OCI-LY1 (cell line): ENCODE measurements at regions not wholly inside any gene's neighbourhood (a gene's known extent, or its start where the extent isn't known, plus 50 kb on each side); places are given as distances from the start of the nearest gene placed in this dataset.

ENCODE experiments used
- H2AFZ ChIP-seq: fragments of 200-600 bp; sonication (generic), shearing (Covaris generic); 2 replicates; pipeline ENCODE4 v1.6.0; 2014; ENCODE audit warnings: antibody characterized with exemption, mild to moderate bottlenecking, low read length
- H3F3A ChIP-seq: fragments of 200-600 bp; sonication (generic), shearing (Covaris generic); 2 replicates; pipeline ENCODE4 v1.6.0; 2014; ENCODE audit warnings: mild to moderate bottlenecking, antibody characterized with exemption, low read length, moderate library complexity; ENCODE audit not compliant: insufficient read depth
- H3K27ac ChIP-seq: fragments of 200-600 bp; sonication (generic); 2 replicates; pipeline ENCODE4 v1.5.1; 2014; ENCODE audit warnings: low read length, mixed run types, mild to moderate bottlenecking, low read depth; ENCODE audit not compliant: poor library complexity, severe bottlenecking
- H3K27me3 ChIP-seq: fragments of 200-600 bp; sonication (generic); 2 replicates; pipeline ENCODE4 v1.6.0; 2014; ENCODE audit warnings: antibody characterized with exemption, mild to moderate bottlenecking, low read length, moderate library complexity; ENCODE audit not compliant: insufficient read depth
- H3K36me3 ChIP-seq: fragments of 200-600 bp; sonication (generic); 2 replicates; pipeline ENCODE4 v1.6.1; 2014; ENCODE audit warnings: mild to moderate bottlenecking, antibody characterized with exemption, low read length, moderate library complexity, mixed read lengths; ENCODE audit not compliant: insufficient read depth
- H3K4me1 ChIP-seq: fragments of 200-600 bp; sonication (generic); 2 replicates; pipeline ENCODE4 v1.5.1; 2014; ENCODE audit warnings: mild to moderate bottlenecking, low read length, moderate library complexity; ENCODE audit not compliant: insufficient read depth, severe bottlenecking
- H3K4me2 ChIP-seq: fragments of 200-600 bp; sonication (generic), shearing (Covaris generic); 2 replicates; pipeline ENCODE4 v1.6.1; 2014; ENCODE audit warnings: low read length
- H3K4me3 ChIP-seq: fragments of 200-600 bp; sonication (generic); 2 replicates; pipeline ENCODE4 v1.5.1; 2014; ENCODE audit warnings: low read length, low read depth, mild to moderate bottlenecking, mixed read lengths; ENCODE audit not compliant: poor library complexity, severe bottlenecking
- H3K79me2 ChIP-seq: fragments of 200-600 bp; shearing (Covaris generic); 2 replicates; pipeline ENCODE4 v1.6.1; 2016; ENCODE audit warnings: mixed run types, low read length, mixed read lengths; ENCODE audit not compliant: insufficient read depth
- H3K9ac ChIP-seq: fragments of 200-600 bp; sonication (generic), shearing (Covaris generic); 2 replicates; pipeline ENCODE4 v1.6.1; 2014; ENCODE audit warnings: mild to moderate bottlenecking, low read length, mixed read lengths
- H3K9me2 ChIP-seq: fragments of 200-600 bp; sonication (generic), shearing (Covaris generic); 2 replicates; pipeline ENCODE4 v1.6.1; 2014; ENCODE audit warnings: low read depth, mild to moderate bottlenecking, low read length, mixed read lengths
- H3K9me3 ChIP-seq: fragments of 200-600 bp; shearing (Covaris generic); 2 replicates; pipeline ENCODE4 v1.6.1; 2014; ENCODE audit warnings: low read length, mixed read lengths
- H4K20me1 ChIP-seq: fragments of 200-600 bp; sonication (generic), shearing (Covaris generic); 2 replicates; pipeline ENCODE4 v1.6.0; 2016; ENCODE audit warnings: mild to moderate bottlenecking, low read length; ENCODE audit not compliant: insufficient read depth
- CTCF ChIP-seq: fragments of 200-600 bp; sonication (generic), shearing (Covaris generic); IDR thresholded peaks from 2 replicates; pipeline ENCODE4 v1.5.1; 2017; ENCODE audit warnings: mild to moderate bottlenecking, antibody characterized with exemption, low read length, moderate library complexity, mixed read lengths
- EZH2 ChIP-seq: fragments of 200-600 bp; sonication (generic), shearing (Covaris generic); IDR thresholded peaks from 2 replicates; pipeline ENCODE4 v1.8.0; 2017; ENCODE audit warnings: borderline replicate concordance, mixed run types, mild to moderate bottlenecking, antibody characterized with exemption, low read length, moderate library complexity, mixed read lengths

GRCh38 chr10:36583690-36584089 is 541.7 kb upstream of the ANKRD30A start:
- Histone ChIP-seq H3K27me3 (no peaks in the 10 kb centered on the region), H3K4me3 (no peak overlapping the region), H3K9ac (no peak overlapping the region), H3K9me3 (no peaks in the 10 kb centered on the region), H3K27ac (no peak overlapping the region), H3K4me1 (no peaks in the 10 kb centered on the region), H3K36me3 (no peaks in the 10 kb centered on the region), H3K79me2 (no peaks in the 10 kb centered on the region), H3K4me2 (no peak overlapping the region), H3F3A (no peaks in the 10 kb centered on the region), H3K9me2 (no peaks in the 10 kb centered on the region), H4K20me1 (no peaks in the 10 kb centered on the region), H2AFZ (no peak overlapping the region)
- TF ChIP-seq CTCF, result no peak
- TF ChIP-seq EZH2, result no peak

- H3K27ac ChIP-seq, result no peak overlapping the region
- no peaks in the 10 kb centered on the region for H4K20me1 ChIP-seq
- no peak overlapping the region for H3K4me2 ChIP-seq
- H3K27me3 ChIP-seq, result no peaks in the 10 kb centered on the region
- H3K36me3 ChIP-seq, result no peaks in the 10 kb centered on the region
- H3K9me3 ChIP-seq, result no peaks in the 10 kb centered on the region
- H3K4me3 ChIP-seq, result no peak overlapping the region
- no peak for TF ChIP-seq EZH2
- TF ChIP-seq CTCF, result no peak
- H3K9me2 ChIP-seq, result no peaks in the 10 kb centered on the region
- no peak overlapping the region for H3K9ac ChIP-seq
- H3K4me1 ChIP-seq, result no peaks in the 10 kb centered on the region
- no peak overlapping the region for H2AFZ ChIP-seq
- H3K79me2 ChIP-seq, result no peaks in the 10 kb centered on the region
- H3F3A ChIP-seq, result no peaks in the 10 kb centered on the region
Measured at GRCh38 chr10:36581237-36581636, 544.2 kb upstream of the ANKRD30A start.

- Histone ChIP-seq H3K9ac (no peak overlapping the region), H3K9me2 (no peaks in the 10 kb centered on the region), H3F3A (no peaks in the 10 kb centered on the region), H3K27ac (no peak overlapping the region), H3K9me3 (no peaks in the 10 kb centered on the region), H3K27me3 (no peaks in the 10 kb centered on the region), H3K4me3 (no peak overlapping the region), H3K4me1 (no peaks in the 10 kb centered on the region), H2AFZ (no peak overlapping the region), H3K36me3 (no peaks in the 10 kb centered on the region), H3K4me2 (no peak overlapping the region), H4K20me1 (no peaks in the 10 kb centered on the region), H3K79me2 (no peaks in the 10 kb centered on the region)
- no peak for TF ChIP-seq CTCF
- no peak for TF ChIP-seq EZH2
Measured at GRCh38 chr10:36578306-36578705, 547.1 kb upstream of the ANKRD30A start.
